GM12891 (cell line): ENCODE measurements at regions not wholly inside any gene's neighbourhood (a gene's known extent, or its start where the extent isn't known, plus 50 kb on each side); places are given as distances from the start of the nearest gene placed in this dataset.

Experiments
- DNase-seq: peaks from one replicate; pipeline ENCODE4 v3.0.0; 2011; ENCODE audit warnings: low spot score; ENCODE audit not compliant: insufficient read length
- FAIRE-seq: peaks from 2 replicates; lab custom pipeline; 2011; peaks lifted over from hg19 to GRCh38; lab: Jason Lieb, UNC
- PAX5 ChIP-seq: IDR thresholded peaks from 2 replicates; pipeline ENCODE4 v1.6.1; 2011; ENCODE audit warnings: low read length, moderate library complexity, mild to moderate bottlenecking; ENCODE audit not compliant: insufficient read depth, severe bottlenecking
- POLR2A ChIP-seq: IDR thresholded peaks from 2 replicates; pipeline ENCODE4 v1.6.1; 2011; ENCODE audit warnings: low read depth, low read length, control low read depth
- POLR2AphosphoS5 ChIP-seq: IDR thresholded peaks from 2 replicates; pipeline ENCODE4 v1.6.1; 2011; ENCODE audit warnings: low read depth, low read length, control low read depth
- POU2F2 ChIP-seq: IDR thresholded peaks from 2 replicates; pipeline ENCODE4 v1.6.1; 2011; ENCODE audit warnings: low read depth, mild to moderate bottlenecking, control low read depth, low read length, moderate library complexity
- SPI1 ChIP-seq: IDR thresholded peaks from 2 replicates; pipeline ENCODE4 v1.6.1; 2011; ENCODE audit warnings: low read depth, low read length, control low read depth
- TAF1 ChIP-seq: IDR thresholded peaks from 2 replicates; pipeline ENCODE4 v1.6.1; 2011; ENCODE audit warnings: low read depth, low read length, control low read depth

- FAIRE-seq (no peak), DNase-seq (no peak)
- TF ChIP-seq POLR2A (no peak), SPI1 (no peak), TAF1 (no peak), POU2F2 (no peak), PAX5 (no peak), POLR2AphosphoS5 (no peak)
Observed at GRCh38 chr4:133390198-133390855, 241.2 kb downstream of the PCDH10 start.

- no peak for TF ChIP-seq POLR2A
- TF ChIP-seq SPI1: no peak
- TF ChIP-seq PAX5: no peak
- TF ChIP-seq TAF1: no peak
- TF ChIP-seq POU2F2: no peak
- TF ChIP-seq POLR2AphosphoS5: no peak
- no peak for DNase-seq
- no peak for FAIRE-seq
Observed at GRCh38 chr4:133389029-133389428, 239.9 kb downstream of the PCDH10 start.

GRCh38 chr4:133385161-133385954 lies 236.3 kb downstream of the PCDH10 start:
- no peak for FAIRE-seq
- DNase-seq: no peak
- TF ChIP-seq POU2F2 (no peak), SPI1 (no peak), PAX5 (no peak), POLR2A (no peak), POLR2AphosphoS5 (no peak), TAF1 (no peak)

- no peak for TF ChIP-seq POLR2A
- no peak for TF ChIP-seq TAF1
- no peak for TF ChIP-seq POU2F2
- TF ChIP-seq POLR2AphosphoS5: no peak
- TF ChIP-seq PAX5: no peak
- TF ChIP-seq SPI1: no peak
- no peak for FAIRE-seq
- DNase-seq: no peak
Observed at GRCh38 chr4:133379681-133380438, 230.8 kb downstream of the PCDH10 start.

GRCh38 chr4:133377286-133377685 lies 228.2 kb downstream of the PCDH10 start:
- TF ChIP-seq PAX5 (no peak), POU2F2 (no peak), SPI1 (no peak), TAF1 (no peak), POLR2AphosphoS5 (no peak), POLR2A (no peak)
- DNase-seq (no peak), FAIRE-seq (no peak)

- DNase-seq: no peak
- no peak for TF ChIP-seq POU2F2
- TF ChIP-seq SPI1: no peak
- no peak for TF ChIP-seq TAF1
- TF ChIP-seq PAX5: no peak
- TF ChIP-seq POLR2A: no peak
- TF ChIP-seq POLR2AphosphoS5: no peak
- no peak for FAIRE-seq
Observed at GRCh38 chr4:133372699-133373098, 223.6 kb downstream of the PCDH10 start.

GRCh38 chr4:133355633-133356032 lies 206.5 kb downstream of the PCDH10 start:
- TF ChIP-seq POLR2AphosphoS5 (no peak), POLR2A (no peak), POU2F2 (no peak), SPI1 (no peak), PAX5 (no peak), TAF1 (no peak)
- no peak for FAIRE-seq
- DNase-seq: no peak

GRCh38 chr4:133347409-133347808 lies 198.3 kb downstream of the PCDH10 start:
- no peak for FAIRE-seq
- no peak for TF ChIP-seq POLR2A
- TF ChIP-seq POLR2AphosphoS5: no peak
- TF ChIP-seq PAX5: no peak
- no peak for TF ChIP-seq TAF1
- TF ChIP-seq SPI1: no peak
- no peak for DNase-seq

- DNase-seq: no peak
- no peak for FAIRE-seq
- no peak for TF ChIP-seq POU2F2
- no peak for TF ChIP-seq POLR2A
- TF ChIP-seq POLR2AphosphoS5: no peak
- TF ChIP-seq SPI1: no peak
- TF ChIP-seq TAF1: no peak
Observed at GRCh38 chr4:133324491-133324890, 175.4 kb downstream of the PCDH10 start.

- DNase-seq (no peak), FAIRE-seq (no peak)
- TF ChIP-seq POU2F2 (no peak), POLR2AphosphoS5 (no peak), PAX5 (no peak), TAF1 (no peak), SPI1 (no peak), POLR2A (no peak)
Observed at GRCh38 chr4:133323670-133324069, 174.6 kb downstream of the PCDH10 start.
